NCI-H774 (cell line): ENCODE measurements at regions not wholly inside any gene's neighbourhood (a gene's known extent, or its start where the extent isn't known, plus 50 kb on each side); places are given as distances from the start of the nearest gene placed in this dataset.

Source experiments
- DNase-seq: peaks from one replicate; lab custom pipeline; 2025; lab: John Stamatoyannopoulos, UW

DNA sequence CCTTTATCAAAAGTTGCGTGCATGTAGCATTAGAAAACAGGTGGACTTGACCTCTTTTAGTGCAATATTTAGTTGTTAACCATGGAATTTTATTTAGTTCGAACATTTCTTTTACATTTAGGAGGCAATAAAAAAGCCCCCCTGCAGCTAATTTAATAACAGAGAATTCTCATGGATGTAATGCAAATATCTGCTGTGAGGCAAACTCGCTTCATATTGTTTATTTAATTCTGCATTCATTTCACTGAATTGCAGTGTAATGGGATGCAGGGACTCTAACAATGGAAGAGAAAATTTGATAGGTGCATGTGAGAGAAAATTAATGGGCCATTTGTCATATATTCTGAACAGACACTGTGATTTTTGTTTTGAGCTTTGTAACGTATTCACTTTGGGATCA is 205.1 kb upstream of the CHD1 start:
- DNase-seq: no peak

DNA sequence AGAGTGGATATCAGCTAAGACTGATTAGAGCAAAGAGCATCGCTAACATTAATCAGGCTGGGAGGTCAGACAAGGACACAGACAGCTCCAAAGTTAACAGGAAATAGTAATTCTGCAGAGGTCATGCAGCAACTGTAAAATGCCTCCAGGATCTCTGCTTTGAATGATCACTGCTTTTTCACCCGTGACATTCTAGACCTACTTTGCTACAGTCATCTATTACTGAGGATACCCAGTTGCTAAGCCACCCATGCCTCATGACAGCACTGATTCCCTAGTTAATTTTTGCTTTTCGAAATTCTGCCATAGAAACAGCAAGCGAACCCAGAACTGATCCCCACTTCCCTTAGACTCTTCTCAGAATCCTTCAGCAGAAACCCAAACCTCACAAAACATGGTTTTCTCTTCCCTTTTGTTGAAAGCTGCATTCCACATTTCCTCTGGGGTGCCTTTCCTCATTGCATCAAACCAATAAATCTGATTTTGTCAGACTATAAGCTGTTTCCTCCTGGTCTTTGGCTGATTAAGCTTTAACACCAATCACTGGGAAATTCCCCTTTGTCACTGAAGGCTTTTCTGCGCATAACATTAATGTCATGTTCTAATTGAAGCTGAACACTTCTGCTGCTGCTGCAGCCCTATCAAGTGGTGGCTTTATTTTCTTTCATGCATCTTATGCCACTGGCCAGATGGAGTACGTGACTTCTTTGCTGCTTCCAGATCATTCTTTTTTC is 201.1 kb upstream of the CHD1 start:
- no peak for DNase-seq

DNA sequence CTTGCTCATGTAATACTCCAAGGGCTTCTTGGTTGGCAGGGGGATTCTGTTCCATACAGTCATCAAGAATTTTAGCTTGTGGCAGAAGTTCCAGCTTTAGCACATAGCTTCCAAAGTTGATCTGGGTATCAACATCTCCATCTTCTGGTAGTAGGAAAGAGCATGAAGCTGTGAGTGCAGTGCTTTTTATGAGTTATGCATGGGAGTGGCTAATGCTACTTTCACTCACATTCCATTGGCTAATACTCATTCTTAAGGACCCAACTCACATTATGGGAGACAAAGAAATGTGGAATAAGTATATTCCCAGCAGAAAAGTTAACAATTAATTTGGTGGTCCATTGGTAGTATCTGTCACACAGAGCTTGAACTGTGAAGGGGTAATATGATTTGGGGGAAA is 194.2 kb upstream of the CHD1 start:
- DNase-seq: no peak

DNA sequence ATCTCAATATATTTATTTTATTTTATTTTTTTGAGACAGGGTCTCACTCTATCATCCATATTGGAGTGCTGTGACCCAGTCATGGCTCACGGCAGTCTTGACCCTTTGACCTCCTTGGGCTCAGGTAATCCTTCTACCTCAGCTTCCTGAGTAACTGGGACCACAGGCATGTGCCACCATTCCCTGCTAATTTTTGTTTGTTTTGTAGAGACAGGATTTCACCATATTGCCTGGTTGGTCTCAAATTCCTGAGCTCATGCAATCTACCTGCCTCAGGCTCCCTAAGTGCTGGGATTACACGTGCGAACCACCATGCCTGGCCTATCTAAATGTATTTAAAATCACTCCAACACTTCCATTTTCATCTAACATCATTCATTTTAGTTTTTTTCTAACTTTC is 190.5 kb upstream of the CHD1 start:
- DNase-seq: no peak

DNA sequence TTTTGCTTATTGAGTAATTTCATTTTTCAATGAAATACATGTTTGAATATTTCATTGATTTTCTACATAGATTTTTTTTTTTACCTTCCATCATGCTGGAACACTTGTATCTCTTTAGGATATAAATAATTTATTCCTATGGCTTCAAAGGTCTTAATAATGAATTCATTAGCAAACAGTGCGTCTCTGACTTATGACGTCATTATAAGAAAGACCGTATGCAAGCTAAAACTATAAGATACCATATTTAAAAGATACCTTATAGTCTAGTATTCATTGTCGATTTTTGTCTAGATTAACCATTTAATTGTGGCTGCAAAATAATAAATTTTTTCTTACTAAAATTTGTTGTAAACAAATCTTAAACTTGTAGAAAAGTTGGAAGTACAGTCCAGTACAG is 187.7 kb upstream of the CHD1 start:
- DNase-seq: no peak

DNA sequence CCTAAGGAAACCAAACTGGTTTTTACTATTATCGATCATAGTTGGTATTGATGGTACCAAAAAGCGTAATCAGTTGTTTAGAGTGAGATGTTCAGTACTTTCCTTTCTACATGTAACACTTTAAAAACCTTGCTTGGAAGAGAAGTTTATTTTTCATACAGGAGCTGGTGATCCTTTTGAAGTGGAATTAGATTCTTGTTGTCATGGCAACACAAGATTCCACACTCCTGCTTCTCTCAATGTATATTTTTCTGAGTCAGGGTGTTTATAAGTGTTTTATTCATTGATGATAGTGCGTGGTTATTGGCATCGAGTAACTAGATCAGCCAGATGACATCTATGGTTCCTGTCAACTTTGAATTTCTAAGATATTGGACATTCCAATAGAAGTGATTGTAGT is 181.1 kb upstream of the CHD1 start:
- no peak for DNase-seq

DNA sequence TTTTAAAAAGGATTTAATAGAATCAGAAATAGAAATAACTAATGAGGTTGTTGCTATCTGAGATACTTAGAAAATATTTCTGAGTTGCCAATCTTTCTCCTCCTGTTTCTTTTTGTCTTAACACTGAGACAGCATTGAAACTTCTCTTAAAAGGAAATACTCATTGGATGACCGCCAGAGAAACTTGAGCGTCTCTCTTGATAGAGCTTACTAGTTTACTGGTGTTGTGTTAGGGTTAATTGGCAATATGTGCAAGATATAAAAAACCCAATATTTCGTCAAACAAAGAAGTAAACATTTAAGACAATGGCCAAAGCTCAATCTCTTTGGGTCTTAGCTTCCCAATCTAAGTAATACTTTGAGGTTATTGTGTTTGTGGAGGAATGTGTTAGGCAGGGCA is 176.4 kb upstream of the CHD1 start:
- DNase-seq: no peak

DNA sequence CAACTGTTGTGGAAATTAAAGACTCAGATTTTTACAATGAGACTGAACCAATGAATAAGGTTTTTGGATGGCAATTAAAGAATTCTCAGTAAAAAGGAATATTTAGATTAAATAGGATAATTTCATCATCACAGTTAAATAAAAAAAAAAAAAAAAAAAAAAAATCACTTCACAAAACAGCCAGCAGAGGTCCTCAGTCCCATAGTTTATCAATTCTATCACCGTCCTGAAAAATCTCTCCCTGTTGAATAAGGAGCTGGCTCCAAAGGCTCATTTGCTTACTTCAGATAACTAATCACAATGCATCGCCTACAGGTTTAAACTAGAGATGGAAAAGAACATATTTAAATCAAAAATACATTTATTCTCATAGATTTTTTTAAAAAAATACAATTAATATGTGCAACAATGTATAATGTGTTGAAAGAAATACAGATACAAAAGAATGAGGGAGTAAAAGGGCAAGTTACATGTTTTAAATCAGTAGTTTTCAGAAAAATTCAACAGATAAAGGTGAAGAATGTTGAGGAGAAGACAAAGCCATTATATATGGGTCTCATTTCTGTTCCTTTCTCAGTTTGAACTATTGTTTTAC is 175.8 kb upstream of the CHD1 start:
- DNase-seq: peak; percentile 38

DNA sequence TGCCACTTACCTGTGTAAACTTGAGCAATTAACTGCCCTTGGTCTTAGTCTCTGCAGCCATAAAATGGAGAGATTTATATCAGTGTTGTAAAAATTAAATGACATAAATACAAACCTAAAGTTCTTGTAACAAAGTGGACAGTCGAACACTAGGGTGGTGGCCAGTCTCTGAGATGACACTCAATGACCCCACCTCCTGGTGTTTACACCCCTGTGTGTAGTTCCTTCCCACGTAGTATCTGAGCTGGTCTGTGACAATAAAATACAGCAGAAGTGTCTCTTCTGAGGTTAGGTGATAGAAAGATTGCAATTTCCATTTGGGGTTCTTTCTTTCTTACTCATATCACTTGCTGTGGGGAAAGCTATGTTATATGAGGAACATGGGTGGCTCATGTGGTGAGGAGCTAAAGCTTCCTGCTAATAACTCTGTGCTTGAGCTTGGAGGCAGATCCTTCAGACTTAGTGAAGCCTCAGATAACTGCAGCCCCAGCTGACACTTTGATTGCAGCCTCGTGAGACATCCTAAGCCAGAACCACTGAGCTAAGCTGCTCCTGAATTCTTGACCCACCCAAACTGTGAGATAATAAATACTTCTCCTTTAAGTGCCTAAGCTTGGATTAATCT is 173.4 kb upstream of the CHD1 start:
- DNase-seq: no peak

DNA sequence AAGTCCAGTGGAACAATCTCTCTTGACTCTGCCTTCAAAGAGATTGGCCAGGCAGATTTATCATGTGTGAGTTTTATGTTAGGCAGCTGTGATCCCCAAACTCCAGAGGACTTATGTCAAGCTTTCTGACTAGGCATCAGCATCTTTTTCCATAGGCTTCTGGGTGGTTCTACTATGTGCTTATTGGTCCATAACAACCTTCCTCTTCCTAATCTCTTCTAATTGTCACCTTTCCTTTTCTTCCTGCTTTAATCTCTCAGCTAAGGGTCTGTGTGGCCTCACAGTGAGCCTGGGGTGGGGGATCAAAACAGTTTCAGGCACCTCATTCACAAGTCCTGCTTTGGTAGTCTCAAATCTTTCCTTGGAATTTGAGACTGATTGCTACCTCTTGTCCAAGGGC is 170.9 kb upstream of the CHD1 start:
- DNase-seq: no peak

DNA sequence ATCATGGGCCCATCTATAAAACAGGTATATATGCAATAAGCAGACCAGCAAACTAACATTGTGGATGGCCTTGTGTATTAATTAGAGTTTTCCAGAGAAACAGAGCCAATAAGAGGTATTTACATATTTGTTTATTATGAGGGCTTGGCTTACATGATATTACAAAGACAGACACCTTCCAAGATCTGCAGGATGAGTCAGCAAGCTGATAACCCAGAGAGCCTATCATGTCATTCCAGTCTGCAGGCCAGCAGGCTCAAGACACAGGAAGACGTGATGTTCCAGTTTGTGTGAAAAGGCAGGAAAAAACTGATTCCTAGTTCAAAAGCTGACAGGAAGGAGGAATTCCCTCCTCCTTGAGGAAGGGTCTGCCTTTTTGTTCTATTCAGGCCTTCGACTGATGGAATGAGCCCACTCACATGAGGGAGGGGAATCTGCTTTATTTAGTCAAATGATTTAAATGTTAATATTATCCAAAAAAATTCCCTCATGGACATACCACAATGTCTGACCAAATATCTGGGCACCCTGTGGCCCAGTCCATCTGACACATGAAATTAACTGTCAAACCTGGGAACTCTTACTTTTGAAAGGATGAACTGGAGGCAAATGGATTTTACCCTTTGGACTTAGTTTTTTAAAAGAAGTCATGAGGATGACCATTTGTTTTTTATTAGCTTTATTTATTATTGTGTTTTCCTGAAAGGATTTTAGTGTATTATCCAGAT is 161.2 kb upstream of the CHD1 start:
- DNase-seq: no peak

DNA sequence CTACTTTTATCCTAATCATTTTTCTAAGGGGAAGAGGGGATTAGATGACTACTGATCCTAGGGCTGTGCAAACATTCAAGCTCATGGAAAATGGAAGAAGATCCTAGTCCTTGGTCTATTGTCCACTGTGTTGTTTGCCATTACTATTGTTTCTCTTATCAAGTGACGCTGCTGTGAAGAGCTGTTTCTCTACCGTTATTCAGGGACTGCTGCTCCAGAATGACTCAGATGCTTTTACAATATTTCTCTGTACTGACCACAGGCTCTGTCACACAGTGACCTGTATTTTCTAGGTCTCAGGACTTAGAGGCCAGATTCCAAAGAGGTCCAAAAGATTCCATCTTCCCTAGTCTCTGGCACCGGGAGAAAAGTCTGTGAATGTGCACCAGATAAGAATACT is 159.5 kb upstream of the CHD1 start:
- DNase-seq: no peak

DNA sequence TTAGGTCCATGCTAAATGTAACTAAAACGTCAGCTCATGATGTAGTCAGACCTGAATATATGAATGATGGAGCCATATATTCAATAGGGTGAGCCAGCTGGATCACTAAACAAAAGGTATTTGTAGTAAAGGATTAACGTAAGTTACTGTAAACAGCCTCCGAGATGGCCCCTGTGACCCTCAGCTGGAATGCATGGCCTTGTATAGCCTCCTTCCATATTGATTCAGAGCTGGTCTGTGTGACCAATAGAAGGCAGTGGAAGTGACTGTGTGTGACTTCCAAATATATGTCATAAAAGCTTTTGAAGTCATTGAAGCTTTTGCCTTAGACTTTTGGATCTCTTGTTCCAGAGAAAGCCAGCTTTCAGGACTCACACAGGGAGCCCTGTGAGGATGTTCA is 154.4 kb upstream of the CHD1 start:
- DNase-seq: no peak

DNA sequence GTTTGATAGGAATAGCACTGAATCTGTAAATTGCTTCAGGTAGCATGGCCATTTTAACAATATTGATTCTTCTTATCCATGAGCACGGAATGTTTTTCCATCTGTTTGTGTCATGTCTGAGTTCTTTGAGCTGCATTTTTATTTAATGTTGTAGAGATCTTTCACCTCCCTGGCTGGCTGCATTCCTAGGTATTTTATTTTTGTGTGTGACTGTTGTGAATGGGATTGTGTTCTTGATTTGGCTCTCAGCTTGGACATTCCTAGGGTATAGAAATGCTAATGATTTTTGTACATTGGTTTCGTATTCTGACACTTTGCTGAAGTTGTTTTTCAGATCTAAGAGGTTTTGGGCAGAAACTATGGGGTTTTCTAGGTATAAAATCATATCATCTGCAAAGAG is 152.9 kb upstream of the CHD1 start:
- no peak for DNase-seq

DNA sequence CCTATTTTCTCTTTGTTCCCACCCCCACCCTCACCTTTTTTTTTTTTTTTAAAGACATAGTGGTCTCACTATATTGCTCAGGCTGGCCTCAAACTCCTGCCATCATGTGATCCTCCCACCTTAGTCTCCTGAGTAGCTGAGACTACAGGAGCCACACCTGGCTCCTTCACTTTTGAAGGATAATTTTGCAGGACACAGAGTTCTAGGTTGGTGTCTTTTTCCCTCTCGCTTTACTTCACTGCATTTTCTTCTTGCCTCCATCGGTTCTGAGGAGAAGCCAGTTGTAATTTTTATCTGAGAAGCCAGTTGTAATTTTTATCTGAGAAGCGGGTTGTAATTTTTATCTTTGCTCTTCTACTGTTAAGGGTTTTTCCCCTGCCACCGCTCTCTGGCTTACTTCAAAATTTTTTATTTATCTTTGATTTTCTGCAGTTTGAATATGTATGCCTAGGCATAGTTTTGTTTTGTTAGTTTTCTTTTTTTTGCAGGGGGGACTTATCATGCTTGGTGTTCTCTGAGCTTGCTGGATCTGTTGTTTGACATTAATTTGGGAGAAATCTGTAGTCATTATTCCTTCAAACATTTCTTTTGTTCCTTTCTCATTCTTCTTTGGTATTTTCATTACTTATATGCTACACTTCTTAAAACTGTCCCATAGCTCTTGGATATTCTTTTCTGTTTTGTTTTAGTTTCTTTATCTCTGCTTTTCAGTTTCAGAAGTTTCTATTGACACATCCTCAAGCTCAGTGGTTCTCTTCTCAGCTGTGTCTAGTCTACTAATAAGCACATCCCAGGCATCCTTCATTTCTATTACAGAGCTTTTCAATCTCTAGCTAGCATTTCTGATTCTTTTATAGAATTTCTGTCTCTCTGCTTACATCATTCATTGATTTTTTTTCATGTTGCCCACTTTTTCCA is 148.2 kb upstream of the CHD1 start:
- DNase-seq: no peak

DNA sequence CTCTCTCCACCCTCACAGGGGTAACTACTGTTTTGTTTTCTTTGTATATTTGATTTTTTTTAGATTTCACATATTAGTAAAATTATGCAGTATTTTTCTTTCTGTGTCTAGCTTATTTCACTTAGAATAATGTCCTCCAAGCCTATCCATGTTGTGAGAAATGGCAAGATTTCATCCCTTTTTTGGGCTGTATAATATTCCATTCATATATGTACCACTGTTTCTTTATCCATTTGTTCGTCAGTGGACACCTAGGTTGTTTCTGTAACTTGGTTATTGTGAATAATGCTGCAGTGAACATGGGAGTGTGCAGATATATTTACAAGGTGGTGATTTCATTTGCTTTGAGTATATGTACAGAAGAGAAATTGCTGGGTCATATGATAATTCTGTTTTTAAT is 144.0 kb upstream of the CHD1 start:
- no peak for DNase-seq

DNA sequence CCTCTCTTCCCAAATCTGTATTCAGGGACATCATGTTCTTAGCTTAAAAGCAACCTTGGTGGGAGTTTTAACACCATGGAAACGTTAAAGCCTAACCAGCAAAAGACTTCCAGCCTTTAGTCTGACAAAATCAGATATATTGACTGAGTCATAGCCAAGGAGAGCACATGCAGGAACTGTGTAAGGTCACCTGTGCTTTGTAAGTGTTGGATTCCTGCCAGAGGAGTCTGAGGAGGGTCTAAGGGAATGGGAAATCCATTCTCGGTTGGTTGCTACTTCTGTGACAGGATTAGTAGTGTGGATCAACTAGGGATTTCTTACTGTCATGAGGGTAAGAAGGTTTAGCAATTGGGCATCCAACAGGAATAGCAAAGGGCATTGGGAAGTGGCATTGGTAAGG is 142.0 kb upstream of the CHD1 start:
- DNase-seq: no peak

DNA sequence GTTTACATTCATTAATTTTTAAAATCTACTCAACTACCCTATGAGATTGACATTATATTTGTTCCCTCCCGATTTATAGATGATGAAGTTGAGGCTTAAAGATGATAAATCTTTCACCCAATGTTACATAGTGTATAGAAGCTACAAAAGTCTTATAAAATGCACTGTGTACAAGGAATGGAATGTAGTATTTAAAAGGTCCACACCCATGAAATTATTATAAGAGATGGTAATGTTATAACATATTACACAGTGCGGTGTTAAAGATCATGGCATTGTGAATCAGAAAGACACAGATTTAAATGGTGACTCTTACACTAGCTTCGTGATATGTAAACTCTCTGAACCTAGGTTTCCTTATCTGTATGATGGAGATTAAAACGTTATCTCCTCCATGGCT is 141.6 kb upstream of the CHD1 start:
- DNase-seq: no peak

DNA sequence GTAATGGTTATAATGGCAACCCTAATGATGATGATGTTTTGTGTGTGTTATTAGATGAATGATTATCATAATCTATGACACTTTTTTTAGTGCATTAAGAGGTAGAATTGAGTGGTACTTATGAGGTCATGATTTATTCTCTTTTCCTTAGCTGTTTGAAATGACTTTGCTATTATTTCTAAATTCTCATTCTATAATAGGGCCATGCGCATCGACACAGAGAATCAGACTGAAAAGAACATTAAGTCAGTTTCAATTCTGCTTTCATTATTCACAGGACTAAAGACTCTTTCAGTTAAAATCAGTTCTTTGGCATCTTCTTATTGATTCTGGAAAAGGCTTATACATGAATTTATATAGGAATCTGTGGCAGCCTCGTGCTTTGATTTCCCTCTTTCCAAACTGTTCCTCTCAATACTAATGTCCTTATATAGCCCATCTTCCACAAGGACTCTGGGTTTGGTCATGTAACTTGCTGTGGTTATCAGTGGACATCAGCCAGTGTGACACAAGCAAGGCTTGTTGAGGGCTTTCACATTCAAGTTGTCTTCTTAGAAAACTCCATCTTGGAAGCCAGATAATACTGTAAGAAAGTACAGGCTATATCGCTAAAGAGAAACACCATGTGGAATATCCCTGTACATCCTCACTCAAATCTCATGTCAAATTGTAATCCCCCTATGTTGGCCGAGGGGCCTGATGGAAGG is 140.3 kb upstream of the CHD1 start:
- DNase-seq: no peak

DNA sequence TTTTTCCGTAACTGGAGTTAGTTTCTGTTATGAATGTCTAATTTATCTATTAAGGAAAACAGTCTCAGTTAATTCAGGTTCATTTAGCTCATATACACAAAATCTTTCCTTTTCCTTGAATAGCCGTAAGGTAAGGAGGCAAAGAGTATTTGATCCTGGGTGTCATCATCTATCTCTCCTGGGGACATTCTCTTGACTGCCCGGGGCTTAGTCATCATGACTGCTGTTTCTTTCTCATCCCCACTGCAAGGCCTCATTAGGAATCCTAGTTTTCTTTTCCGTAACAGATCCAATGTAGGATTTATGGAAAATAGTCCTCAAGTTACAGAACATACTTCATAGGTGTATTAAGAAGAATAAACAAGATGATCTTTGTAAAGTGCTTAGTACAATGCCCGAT is 134.9 kb upstream of the CHD1 start:
- no peak for DNase-seq

DNA sequence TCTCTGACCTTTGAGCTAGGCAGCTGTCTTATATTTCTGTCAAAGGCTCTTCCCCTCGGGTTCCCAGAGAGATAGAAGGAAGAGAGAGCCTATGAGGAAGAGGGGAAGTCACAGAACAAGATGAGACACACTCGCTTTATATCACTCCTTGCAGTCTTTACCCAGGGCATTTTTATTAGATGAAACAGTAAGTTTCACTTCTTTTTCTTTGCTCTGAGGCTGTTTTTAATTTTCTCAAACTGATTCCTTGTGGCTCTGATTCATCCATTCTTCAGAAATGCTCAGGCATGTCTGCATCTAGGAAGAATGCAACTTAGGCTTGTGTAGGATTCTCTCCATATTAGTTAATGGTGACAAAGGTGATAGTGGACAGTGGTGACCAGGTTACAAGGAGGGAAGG is 132.9 kb upstream of the CHD1 start:
- no peak for DNase-seq
